ENCODE measurements at regions not wholly inside any gene's neighbourhood (a gene's known extent, or its start where the extent isn't known, plus 50 kb on each side); places are given as distances from the start of the nearest gene placed in this dataset.

DNA sequence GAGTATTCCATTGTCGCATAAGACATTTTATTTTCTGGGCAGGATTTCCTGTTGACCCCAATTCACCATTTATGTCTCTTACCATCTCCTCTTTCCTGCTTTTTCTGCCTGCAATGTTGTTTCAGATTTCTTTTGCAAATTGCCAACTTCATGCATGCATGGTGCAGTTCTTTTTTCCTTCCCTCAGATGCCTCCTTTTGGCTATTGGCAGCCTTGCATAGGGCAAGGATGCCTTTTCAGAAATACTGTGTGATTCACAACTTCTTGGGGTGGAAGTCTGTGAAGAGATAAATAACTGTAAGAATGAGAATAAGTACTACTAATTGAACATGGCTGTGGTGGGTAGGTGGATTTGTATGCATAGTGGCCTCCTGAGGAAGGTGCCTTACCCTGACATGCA is 116.7 kb downstream of the SOX4 start:
- H4K20me1 ChIP-seq (ENCODE audit: insufficient read depth, low read length): peaks cover 36% of the 10 kb centered on the region
- Mint-ChIP-seq H3K27me3 (ENCODE audit: low read depth, unreplicated experiment) (no peaks in the 10 kb centered on the region), H3K36me3 (ENCODE audit: low read depth, unreplicated experiment) (no peaks in the 10 kb centered on the region), H3K27ac (ENCODE audit: unreplicated experiment) (no peak overlapping the region), H3K9me3 (ENCODE audit: unreplicated experiment) (no peaks in the 10 kb centered on the region), H3K4me3 (ENCODE audit: unreplicated experiment) (no peak overlapping the region), H3K4me1 (ENCODE audit: low read depth, unreplicated experiment) (peaks cover 36% of the 10 kb centered on the region)
- H3K27ac ChIP-seq (ENCODE audit: low read depth, low read length): no peak overlapping the region
- no peak for FAIRE-seq
- TF ChIP-seq EZH2 (IDR thresholded peaks at IDR 0.05; ENCODE audit: insufficient read depth, low read length): no peak
- no peaks in the 10 kb centered on the region for H3K9me3 ChIP-seq (ENCODE audit: insufficient read depth, low read depth, low read length)
- no peak for DNase-seq (ENCODE audit: low read depth)
- H3K36me3 ChIP-seq (ENCODE audit: insufficient read depth, low read length): no peaks in the 10 kb centered on the region
- no peak overlapping the region for H3K4me2 ChIP-seq (ENCODE audit: low read length)
- peaks cover 76% of the 10 kb centered on the region for H3K79me2 ChIP-seq (ENCODE audit: insufficient read depth, low read length)
- H3K4me1 ChIP-seq (ENCODE audit: insufficient read depth, low read length): no peaks in the 10 kb centered on the region
- no peak overlapping the region for H2AFZ ChIP-seq (ENCODE audit: low read depth, low read length)
- no peaks in the 10 kb centered on the region for H3K27me3 ChIP-seq (ENCODE audit: insufficient read depth, low read length)
- H3K9ac ChIP-seq (ENCODE audit: low read length): no peak overlapping the region
- H3K4me3 ChIP-seq (ENCODE audit: insufficient read depth, low read depth, low read length): no peak overlapping the region

DNA sequence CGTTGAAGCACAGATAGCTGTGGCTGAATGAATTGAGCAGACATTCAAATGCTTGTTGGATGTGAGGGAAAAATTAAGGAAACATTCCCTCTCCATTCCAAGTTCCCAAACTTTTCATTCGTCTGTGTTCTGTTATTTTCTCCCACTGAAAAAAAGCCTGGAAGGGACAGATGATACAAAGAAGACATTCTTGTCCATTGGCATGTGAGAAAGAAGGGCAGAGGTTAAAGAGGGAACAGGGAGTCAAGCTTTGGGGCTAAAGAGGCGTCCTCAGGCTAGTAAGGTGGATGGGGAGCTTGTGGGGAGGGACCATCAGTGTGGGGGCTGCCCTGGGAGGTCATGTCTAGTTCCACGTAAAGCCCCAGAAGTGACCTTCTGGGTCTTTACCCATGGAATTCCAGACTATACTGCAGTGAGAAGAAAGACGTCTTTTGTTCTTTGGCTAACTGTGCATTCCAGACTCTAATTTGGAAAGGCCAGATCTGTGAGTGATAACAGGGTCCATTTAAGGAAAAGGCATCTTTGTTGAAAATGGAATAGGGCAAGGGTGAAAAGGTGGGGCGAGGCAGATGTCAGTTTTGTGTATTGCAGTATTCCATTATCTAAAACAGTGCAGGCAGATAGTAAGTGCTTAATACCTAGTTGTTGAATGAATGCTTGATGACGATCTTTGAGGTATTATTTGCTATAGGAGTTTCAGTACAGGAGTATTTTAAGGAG is 117.5 kb downstream of the SOX4 start:
- Mint-ChIP-seq H3K4me3 (ENCODE audit: unreplicated experiment) (no peak overlapping the region), H3K27ac (ENCODE audit: unreplicated experiment) (peak overlapping the region; percentile 34), H3K36me3 (ENCODE audit: low read depth, unreplicated experiment) (no peaks in the 10 kb centered on the region), H3K4me1 (ENCODE audit: low read depth, unreplicated experiment) (peaks cover 36% of the 10 kb centered on the region), H3K27me3 (ENCODE audit: low read depth, unreplicated experiment) (no peaks in the 10 kb centered on the region), H3K9me3 (ENCODE audit: unreplicated experiment) (no peaks in the 10 kb centered on the region)
- TF ChIP-seq CTCF (IDR thresholded peaks at IDR 0.05; ENCODE audit: insufficient read depth, low read depth, low read length) (no peak), EZH2 (IDR thresholded peaks at IDR 0.05; ENCODE audit: insufficient read depth, low read length) (no peak)
- Histone ChIP-seq H4K20me1 (ENCODE audit: insufficient read depth, low read length) (peaks cover 36% of the 10 kb centered on the region), H3K36me3 (ENCODE audit: insufficient read depth, low read length) (no peaks in the 10 kb centered on the region), H3K4me1 (ENCODE audit: insufficient read depth, low read length) (no peaks in the 10 kb centered on the region), H3K9ac (ENCODE audit: low read length) (no peak overlapping the region), H3K79me2 (ENCODE audit: insufficient read depth, low read length) (peaks cover 77% of the 10 kb centered on the region), H2AFZ (ENCODE audit: low read depth, low read length) (no peak overlapping the region), H3K27ac (ENCODE audit: low read depth, low read length) (no peak overlapping the region), H3K4me3 (ENCODE audit: insufficient read depth, low read depth, low read length) (no peak overlapping the region), H3K9me3 (ENCODE audit: insufficient read depth, low read depth, low read length) (no peaks in the 10 kb centered on the region), H3K4me2 (ENCODE audit: low read length) (no peak overlapping the region), H3K27me3 (ENCODE audit: insufficient read depth, low read length) (no peaks in the 10 kb centered on the region)
- no peak for FAIRE-seq
- no peak for DNase-seq (ENCODE audit: low read depth)

- Histone ChIP-seq H3K27ac (ENCODE audit: low read depth, low read length) (no peak overlapping the region), H3K79me2 (ENCODE audit: insufficient read depth, low read length) (peaks cover 75% of the 10 kb centered on the region), H3K4me3 (ENCODE audit: insufficient read depth, low read depth, low read length) (no peak overlapping the region), H4K20me1 (ENCODE audit: insufficient read depth, low read length) (peaks cover 36% of the 10 kb centered on the region), H2AFZ (ENCODE audit: low read depth, low read length) (no peak overlapping the region), H3K27me3 (ENCODE audit: insufficient read depth, low read length) (no peaks in the 10 kb centered on the region), H3K36me3 (ENCODE audit: insufficient read depth, low read length) (no peaks in the 10 kb centered on the region), H3K9me3 (ENCODE audit: insufficient read depth, low read depth, low read length) (no peaks in the 10 kb centered on the region), H3K9ac (ENCODE audit: low read length) (no peak overlapping the region), H3K4me1 (ENCODE audit: insufficient read depth, low read length) (no peaks in the 10 kb centered on the region), H3K4me2 (ENCODE audit: low read length) (no peak overlapping the region)
- Mint-ChIP-seq H3K27ac (ENCODE audit: unreplicated experiment) (no peak overlapping the region), H3K4me3 (ENCODE audit: unreplicated experiment) (no peak overlapping the region), H3K4me1 (ENCODE audit: low read depth, unreplicated experiment) (peaks cover 38% of the 10 kb centered on the region), H3K9me3 (ENCODE audit: unreplicated experiment) (no peaks in the 10 kb centered on the region), H3K27me3 (ENCODE audit: low read depth, unreplicated experiment) (no peaks in the 10 kb centered on the region), H3K36me3 (ENCODE audit: low read depth, unreplicated experiment) (no peaks in the 10 kb centered on the region)
- FAIRE-seq (no peak), DNase-seq (ENCODE audit: low read depth) (no peak)
- TF ChIP-seq CTCF (IDR thresholded peaks at IDR 0.05; ENCODE audit: insufficient read depth, low read depth, low read length) (no peak), EZH2 (IDR thresholded peaks at IDR 0.05; ENCODE audit: insufficient read depth, low read length) (no peak)
Observed at GRCh38 chr6:21712213-21712612, 118.7 kb downstream of the SOX4 start.
